ENCODE measurements at regions not wholly inside any gene's neighbourhood (a gene's known extent, or its start where the extent isn't known, plus 50 kb on each side); places are given as distances from the start of the nearest gene placed in this dataset.
A peak's percentile ranks its signal among the peaks of the same experiment; 100 is the strongest.

DNA sequence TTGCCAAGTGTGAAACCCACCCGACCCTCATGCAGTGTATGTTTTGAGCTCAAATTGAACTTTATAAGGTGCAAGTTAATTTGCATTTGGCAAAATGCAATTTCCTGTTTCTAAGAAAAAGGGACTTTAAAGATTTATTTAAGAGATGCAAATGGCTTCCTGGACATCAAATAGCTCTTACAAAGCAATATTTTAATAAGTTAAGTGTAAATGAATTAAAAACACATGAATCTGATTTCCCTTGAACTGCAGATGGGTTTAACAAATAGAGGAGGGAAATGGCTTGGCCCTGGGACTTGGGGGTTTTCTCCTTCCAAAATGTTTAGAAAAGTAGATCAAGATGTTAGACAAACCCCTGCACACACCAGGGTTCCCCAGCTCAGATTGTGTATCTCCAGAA, 116.0 kb downstream of the EN1 start:
- no peak overlapping the region for H3K27ac ChIP-seq
- FAIRE-seq: no peak
- H3K4me1 ChIP-seq: no peaks in the 10 kb centered on the region
- CTCF ChIA-PET: no interaction called here
- DNase-seq (ENCODE audit: low read depth in 1 of 2, low spot score in 1 of 2): no peak
- no peak for ATAC-seq
- peaks cover 9% of the 10 kb centered on the region; the same call in 2 of the 3 replicates for H3K9me3 ChIP-seq
- WGBS (ENCODE audit: missing lambda C conversion rate): 0% methylated on average over 1 of the region's 1 CpG
- H3K4me2 ChIP-seq: no peak overlapping the region
- TF ChIP-seq FOSB (CRISPR knock-in tag; IDR thresholded peaks at IDR 0.05) (no peak), ESRRA (IDR thresholded peaks at IDR 0.05; ENCODE audit: borderline replicate concordance, low read length) (no peak), CHD2 (IDR thresholded peaks at IDR 0.05; ENCODE audit: low read length, partially characterized antibody) (no peak), EHMT2 (IDR thresholded peaks at IDR 0.05; ENCODE audit: low read depth) (no peak), CBX2 (IDR thresholded peaks at IDR 0.05; ENCODE audit: borderline replicate concordance, low read depth) (no peak)
- TF ChIP-seq, protein P1, sequence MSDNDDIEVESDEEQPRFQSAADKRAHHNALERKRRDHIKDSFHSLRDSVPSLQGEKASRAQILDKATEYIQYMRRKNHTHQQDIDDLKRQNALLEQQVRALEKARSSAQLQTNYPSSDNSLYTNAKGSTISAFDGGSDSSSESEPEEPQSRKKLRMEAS (IDR thresholded peaks at IDR 0.05): no peak
- POLR2A ChIA-PET: no interaction called here
- H3K4me3 ChIP-seq: no peak overlapping the region

DNA sequence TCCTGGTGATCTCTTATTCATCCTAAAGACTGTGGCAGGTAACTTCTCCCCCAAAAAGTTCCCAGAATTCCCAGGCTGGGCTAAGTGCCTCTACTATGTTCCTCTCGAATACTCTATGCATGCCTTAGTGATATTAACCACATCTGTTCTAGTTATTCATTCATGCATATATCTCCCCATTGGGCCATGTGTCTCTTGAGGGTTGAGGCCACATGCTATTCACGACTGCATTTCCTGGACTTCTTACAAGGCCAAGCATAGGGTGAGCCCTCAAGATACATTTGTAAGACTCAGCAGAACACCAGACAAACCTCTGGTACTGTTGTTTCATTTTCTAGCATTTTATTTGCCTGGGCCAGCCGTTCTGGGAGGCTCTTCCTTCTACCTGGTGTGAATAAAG, 117.0 kb downstream of the EN1 start:
- POLR2A ChIA-PET: no interaction called here
- DNase-seq (ENCODE audit: low read depth in 1 of 2, low spot score in 1 of 2) (no peak), ATAC-seq (no peak), FAIRE-seq (no peak)
- no peak overlapping the region for H3K27ac ChIP-seq
- TF ChIP-seq, protein P1 (IDR thresholded peaks at IDR 0.05): no peak
- CTCF ChIA-PET: no interaction called here
- peaks cover 13% of the 10 kb centered on the region; the same call in 2 of the 3 replicates for H3K9me3 ChIP-seq
- no peak overlapping the region for H3K4me3 ChIP-seq
- H3K4me2 ChIP-seq: no peak overlapping the region
- WGBS (ENCODE audit: missing lambda C conversion rate): 0% methylated on average over 3 of the region's 3 CpGs
- H3K4me1 ChIP-seq: no peaks in the 10 kb centered on the region

DNA sequence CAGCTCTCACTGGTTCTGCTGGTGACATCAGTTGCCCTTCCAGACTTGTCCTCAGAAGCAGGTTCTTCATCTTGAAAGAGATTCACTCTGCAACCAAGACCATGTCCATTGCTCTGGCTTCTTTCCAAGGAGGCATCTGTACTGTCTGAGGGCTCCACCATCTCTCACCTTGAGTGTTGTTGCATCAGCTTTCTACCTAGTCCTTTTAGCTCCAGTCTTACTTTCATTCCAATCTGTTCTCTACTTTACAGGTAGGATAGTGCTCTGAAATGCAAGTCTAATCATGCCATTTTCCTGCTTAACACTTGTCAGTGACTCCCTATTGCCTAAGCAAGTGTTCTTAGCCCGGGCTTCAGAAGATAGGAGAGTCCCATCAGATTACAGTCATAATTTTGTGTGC, 117.7 kb downstream of the EN1 start:
- POLR2A ChIA-PET: no interaction called here
- ATAC-seq: no peak

DNA sequence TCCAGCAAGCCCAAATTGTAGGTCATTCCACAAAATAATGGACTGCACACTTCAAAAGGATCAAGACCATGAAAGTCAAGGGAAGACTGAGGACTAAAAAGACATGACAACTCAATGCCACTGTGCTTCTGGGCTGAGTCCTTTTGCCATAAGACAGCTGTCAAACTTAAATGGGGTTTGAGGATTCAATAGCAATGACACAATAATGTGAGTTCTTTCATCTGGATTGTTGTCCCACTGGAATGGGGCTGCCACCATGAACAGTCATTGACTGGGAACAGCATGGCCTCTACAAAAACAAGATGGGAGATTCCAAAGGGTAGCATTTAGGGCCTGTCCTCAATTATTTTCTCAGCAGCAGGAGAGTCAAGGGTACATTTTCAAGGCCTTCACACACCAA, 118.5 kb downstream of the EN1 start:
- CTCF ChIA-PET: interaction anchor here (0.9 kb wide), 1 partner anchor 127 kb away, joined by 3 read pairs; no protein-coding TSS in a partner anchor

More for the DNA sequence above, 117.7 kb downstream of the EN1 start:
- Histone ChIP-seq H3K9me3 (peaks cover 13% of the 10 kb centered on the region; the same call in 2 of the 3 replicates), H3K4me2 (no peak overlapping the region), H3K4me3 (no peak overlapping the region), H3K4me1 (no peaks in the 10 kb centered on the region), H3K27ac (no peak overlapping the region)
- no peak for DNase-seq (ENCODE audit: low read depth in 1 of 2, low spot score in 1 of 2)
- TF ChIP-seq ESRRA (IDR thresholded peaks at IDR 0.05; ENCODE audit: borderline replicate concordance, low read length): no peak
- no peak for TF ChIP-seq ZFP36 (IDR thresholded peaks at IDR 0.05; ENCODE audit: borderline replicate concordance, partially characterized antibody)
- no peak for TF ChIP-seq MAFK (IDR thresholded peaks at IDR 0.05; ENCODE audit: partially characterized antibody)
- no peak for TF ChIP-seq RFX5 (IDR thresholded peaks at IDR 0.05)
- TF ChIP-seq ZC3H11A (IDR thresholded peaks at IDR 0.05): no peak
- TF ChIP-seq CEBPB (IDR thresholded peaks at IDR 0.05): no peak
- no peak for TF ChIP-seq CBX2 (IDR thresholded peaks at IDR 0.05; ENCODE audit: borderline replicate concordance, low read depth)
- no peak for TF ChIP-seq TFCP2L1 (CRISPR knock-in tag; IDR thresholded peaks at IDR 0.05)
- TF ChIP-seq, protein P1 (IDR thresholded peaks at IDR 0.05): no peak
- no peak for TF ChIP-seq FOXS1 (CRISPR knock-in tag; IDR thresholded peaks at IDR 0.05)
- no peak for TF ChIP-seq EHF (CRISPR knock-in tag; IDR thresholded peaks at IDR 0.05)
- TF ChIP-seq RARB (CRISPR knock-in tag; IDR thresholded peaks at IDR 0.05): no peak
- no peak for TF ChIP-seq ZNF302 (CRISPR knock-in tag; IDR thresholded peaks at IDR 0.05)
- TF ChIP-seq, protein P2, sequence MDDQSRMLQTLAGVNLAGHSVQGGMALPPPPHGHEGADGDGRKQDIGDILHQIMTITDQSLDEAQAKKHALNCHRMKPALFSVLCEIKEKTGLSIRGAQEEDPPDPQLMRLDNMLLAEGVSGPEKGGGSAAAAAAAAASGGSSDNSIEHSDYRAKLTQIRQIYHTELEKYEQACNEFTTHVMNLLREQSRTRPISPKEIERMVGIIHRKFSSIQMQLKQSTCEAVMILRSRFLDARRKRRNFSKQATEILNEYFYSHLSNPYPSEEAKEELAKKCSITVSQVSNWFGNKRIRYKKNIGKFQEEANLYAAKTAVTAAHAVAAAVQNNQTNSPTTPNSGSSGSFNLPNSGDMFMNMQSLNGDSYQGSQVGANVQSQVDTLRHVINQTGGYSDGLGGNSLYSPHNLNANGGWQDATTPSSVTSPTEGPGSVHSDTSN (IDR thresholded peaks at IDR 0.05): no peak
- no peak for TF ChIP-seq RCOR1 (IDR thresholded peaks at IDR 0.05; ENCODE audit: low read depth, low read length)
- TF ChIP-seq SREBF2 (IDR thresholded peaks at IDR 0.05): no peak
- TF ChIP-seq, protein P3, sequence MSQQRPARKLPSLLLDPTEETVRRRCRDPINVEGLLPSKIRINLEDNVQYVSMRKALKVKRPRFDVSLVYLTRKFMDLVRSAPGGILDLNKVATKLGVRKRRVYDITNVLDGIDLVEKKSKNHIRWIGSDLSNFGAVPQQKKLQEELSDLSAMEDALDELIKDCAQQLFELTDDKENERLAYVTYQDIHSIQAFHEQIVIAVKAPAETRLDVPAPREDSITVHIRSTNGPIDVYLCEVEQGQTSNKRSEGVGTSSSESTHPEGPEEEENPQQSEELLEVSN (IDR thresholded peaks at IDR 0.05; ENCODE audit: borderline replicate concordance, low read depth): no peak
- no peak for FAIRE-seq
- CTCF ChIA-PET: interaction anchor here (0.9 kb wide), 1 partner anchor 126 kb away, joined by 3 read pairs; no protein-coding TSS in a partner anchor
- 11% methylated on average over 1 of the region's 1 CpG for WGBS (ENCODE audit: missing lambda C conversion rate)

More for the DNA sequence above, 118.5 kb downstream of the EN1 start:
- no peak overlapping the region for H3K27ac ChIP-seq
- TF ChIP-seq HOXB13 (CRISPR knock-in tag; IDR thresholded peaks at IDR 0.05; ENCODE audit: low read depth): no peak
- TF ChIP-seq POLR2AphosphoS2 (conservative IDR thresholded peaks at IDR 0.05; ENCODE audit: low read length): no peak
- no peak for TF ChIP-seq NR3C1 (IDR thresholded peaks at IDR 0.05)
- TF ChIP-seq CHD2 (IDR thresholded peaks at IDR 0.05; ENCODE audit: low read length, partially characterized antibody): no peak
- no peak for TF ChIP-seq NFE2L2 (conservative IDR thresholded peaks at IDR 0.05; ENCODE audit: low read length)
- TF ChIP-seq BHLHE40 (IDR thresholded peaks at IDR 0.05; ENCODE audit: low read depth, low read length): no peak
- peak in 1 of 2 experiments; percentile 8; a peak in 1 of 4 replicates for TF ChIP-seq CEBPB (IDR thresholded peaks at IDR 0.05)
- H3K4me2 ChIP-seq: no peak overlapping the region
- FAIRE-seq (no peak), DNase-seq (ENCODE audit: low read depth in 1 of 2, low spot score in 1 of 2) (no peak), ATAC-seq (no peak)
- peaks cover 13% of the 10 kb centered on the region; the same call in 2 of the 3 replicates for H3K9me3 ChIP-seq
- no peak overlapping the region for H3K4me3 ChIP-seq
- H3K4me1 ChIP-seq: no peaks in the 10 kb centered on the region
- POLR2A ChIA-PET: no interaction called here
